GM21619 (cell line): ENCODE measurements at regions not wholly inside any gene's neighbourhood (a gene's known extent, or its start where the extent isn't known, plus 50 kb on each side); places are given as distances from the start of the nearest gene placed in this dataset.

Experiments
- ATAC-seq: cut with Tn5 transposase; IDR thresholded peaks from one replicate; pipeline ENCODE4 v1.9.1; 2021; ENCODE audit not compliant: unreplicated experiment

GRCh38 chr15:77769700-77770099 lies 137.0 kb upstream of the LINGO1 start:
- ATAC-seq: no peak

- ATAC-seq: no peak
Observed at GRCh38 chr15:77768521-77769078, 135.9 kb upstream of the LINGO1 start.

GRCh38 chr15:77768107-77768506 lies 135.4 kb upstream of the LINGO1 start:
- ATAC-seq: no peak

DNA sequence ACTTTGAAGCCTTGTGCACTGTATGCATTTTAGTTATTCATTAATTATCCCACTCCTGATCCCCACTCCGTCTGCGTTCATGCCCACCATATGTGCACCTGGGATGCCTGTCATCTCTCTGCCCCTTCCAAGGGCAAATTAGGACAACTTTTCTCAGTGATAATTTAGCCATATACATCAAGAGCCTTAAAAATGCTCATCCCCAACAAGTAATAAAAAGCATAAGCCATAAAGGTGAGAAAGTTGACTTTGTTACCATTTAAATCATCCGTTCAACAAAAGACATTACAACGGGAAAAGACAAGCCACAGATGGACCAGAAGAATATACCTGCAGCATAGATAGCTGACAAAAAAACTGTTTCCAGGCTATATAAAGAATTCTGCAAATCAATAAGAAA lies 131.4 kb upstream of the LINGO1 start:
- no peak for ATAC-seq

GRCh38 chr15:77762747-77763355 lies 130.1 kb upstream of the LINGO1 start:
- no peak for ATAC-seq

DNA sequence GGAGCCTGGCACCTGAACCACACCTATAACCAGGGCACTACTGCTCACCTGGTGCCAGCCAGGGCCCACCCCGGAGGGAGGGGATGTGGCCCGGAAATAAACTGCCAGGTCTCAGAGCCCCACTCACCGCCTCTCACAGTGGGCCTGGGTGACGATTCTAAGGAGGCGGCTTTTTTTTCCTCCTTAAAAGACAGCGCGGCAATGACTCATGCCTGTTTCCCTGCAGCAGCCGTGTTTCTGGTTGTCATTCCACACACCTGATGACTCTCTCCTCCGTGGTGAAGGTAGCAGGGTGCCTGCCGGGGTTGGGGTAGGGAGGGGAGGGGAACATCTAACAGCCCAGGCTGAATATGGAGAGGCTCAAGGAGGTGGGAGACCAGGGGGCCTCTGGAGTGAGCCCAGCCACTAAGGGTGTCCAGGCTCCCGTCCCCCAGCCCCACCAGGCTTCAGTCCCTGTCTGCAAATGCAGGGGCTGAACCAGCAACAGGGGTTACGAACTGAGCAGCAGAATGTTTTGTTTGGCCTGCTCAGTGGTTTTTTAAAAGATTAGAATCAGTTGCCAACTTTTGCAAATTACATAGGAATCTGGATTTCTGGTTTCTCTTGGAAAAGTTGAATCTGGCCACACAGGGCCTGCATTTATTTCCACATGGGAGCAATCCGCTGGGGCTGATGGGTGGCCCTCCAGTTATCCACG lies 127.3 kb upstream of the LINGO1 start:
- no peak for ATAC-seq

DNA sequence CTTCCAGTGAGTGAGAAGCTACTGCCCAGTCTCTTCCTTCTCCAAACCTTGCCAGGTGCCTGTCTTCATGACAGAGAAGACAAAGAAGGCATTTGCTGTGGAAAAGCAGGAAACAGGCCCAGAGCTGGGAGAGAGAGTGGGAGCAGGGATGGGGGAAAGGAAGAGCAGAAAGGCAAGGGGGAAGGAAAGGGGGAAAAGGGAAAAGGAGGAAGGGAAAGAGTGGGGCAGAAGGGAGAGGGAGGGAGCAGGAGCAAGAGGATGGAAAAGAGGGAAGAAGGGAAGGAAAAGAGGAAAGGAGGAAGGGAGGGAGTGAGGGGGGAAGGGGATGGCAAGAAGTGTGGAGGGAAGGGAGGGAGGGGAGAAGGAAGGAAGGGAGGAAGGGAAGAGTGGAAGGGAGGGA lies 121.2 kb upstream of the LINGO1 start:
- no peak for ATAC-seq

GRCh38 chr15:77753281-77753873 lies 120.7 kb upstream of the LINGO1 start:
- no peak for ATAC-seq

- no peak for ATAC-seq
Observed at GRCh38 chr15:77749998-77750540, 117.4 kb upstream of the LINGO1 start.

DNA sequence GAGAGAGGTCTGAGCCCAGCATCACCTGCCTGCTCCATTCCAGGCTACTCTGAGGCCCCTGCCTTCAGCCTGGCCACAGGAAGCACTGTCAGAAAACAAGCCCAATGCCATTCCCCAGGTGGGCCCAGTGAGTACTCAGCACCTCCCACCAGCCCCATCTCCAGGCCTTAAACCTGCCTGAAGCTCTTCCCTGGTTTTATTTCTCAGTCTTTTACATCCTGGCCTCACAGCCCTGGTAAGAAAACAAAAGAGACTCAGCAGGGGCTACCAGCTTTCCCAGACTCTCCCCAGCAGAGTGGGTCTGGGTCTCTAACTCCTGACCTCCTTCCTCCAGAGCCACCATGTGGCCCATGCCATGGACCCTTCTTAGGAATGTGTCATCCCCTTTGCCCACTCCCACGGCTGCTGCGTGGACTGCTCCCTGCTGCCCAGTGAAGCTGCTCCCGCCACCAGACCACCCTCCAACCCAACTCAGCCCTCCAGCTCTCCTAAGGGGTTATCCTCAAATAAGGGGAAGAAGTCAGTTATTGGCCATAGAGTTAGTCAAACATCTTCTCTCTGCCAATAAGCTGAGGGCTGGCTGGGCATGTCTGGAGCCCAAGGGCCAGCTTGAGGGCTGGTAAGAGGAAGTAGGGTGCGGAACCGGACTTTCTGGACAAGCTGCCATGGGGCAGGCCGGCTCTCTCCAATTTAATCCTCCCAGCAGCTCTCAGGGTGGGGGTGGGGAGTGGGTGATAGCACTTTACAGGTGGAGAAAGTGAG lies 116.7 kb upstream of the LINGO1 start:
- no peak for ATAC-seq

GRCh38 chr15:77748078-77749064 lies 115.7 kb upstream of the LINGO1 start:
- no peak for ATAC-seq

DNA sequence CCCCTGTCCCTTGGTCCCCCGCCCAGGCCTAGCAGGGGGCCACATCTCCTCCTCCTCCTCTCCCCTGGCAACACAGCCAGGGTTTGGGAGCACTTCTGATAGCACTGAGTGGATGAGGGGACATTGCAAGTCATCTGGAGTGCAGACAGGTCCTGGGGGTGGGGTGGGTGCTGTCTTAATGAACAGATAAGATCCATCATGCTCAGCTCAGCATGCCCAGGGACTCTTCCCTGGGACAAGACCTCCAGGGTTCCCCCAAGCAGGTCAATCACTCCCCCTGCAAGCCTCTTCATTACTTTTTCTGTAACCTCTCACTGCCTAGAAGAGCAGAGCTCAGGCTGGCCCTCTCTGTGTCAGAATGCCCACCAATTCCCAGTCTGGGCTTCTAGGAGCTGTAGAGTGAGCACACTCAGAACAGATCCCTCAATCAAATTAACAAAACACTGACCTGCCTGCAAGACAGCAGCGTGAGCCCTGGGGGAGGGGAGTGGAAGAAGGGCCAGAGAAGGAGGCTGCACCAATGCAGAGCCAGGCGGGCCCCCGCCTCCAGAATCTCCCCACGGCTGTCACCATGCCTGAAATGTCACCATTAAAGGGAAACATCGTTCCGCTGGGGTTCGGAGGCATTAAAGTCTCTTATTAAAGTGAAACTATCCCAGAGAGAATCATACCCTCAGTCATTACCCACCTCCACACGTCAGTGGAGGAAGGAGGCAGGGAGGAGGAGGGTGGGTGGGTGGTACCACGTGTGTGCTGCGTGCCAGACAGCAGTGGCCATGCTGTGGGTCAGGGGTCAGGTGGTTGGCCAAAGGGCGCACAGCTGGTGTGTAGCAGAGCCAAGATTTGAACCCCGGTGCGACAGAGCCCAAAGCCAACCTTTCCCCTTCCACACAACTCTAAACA lies 114.7 kb upstream of the LINGO1 start:
- ATAC-seq: no peak

DNA sequence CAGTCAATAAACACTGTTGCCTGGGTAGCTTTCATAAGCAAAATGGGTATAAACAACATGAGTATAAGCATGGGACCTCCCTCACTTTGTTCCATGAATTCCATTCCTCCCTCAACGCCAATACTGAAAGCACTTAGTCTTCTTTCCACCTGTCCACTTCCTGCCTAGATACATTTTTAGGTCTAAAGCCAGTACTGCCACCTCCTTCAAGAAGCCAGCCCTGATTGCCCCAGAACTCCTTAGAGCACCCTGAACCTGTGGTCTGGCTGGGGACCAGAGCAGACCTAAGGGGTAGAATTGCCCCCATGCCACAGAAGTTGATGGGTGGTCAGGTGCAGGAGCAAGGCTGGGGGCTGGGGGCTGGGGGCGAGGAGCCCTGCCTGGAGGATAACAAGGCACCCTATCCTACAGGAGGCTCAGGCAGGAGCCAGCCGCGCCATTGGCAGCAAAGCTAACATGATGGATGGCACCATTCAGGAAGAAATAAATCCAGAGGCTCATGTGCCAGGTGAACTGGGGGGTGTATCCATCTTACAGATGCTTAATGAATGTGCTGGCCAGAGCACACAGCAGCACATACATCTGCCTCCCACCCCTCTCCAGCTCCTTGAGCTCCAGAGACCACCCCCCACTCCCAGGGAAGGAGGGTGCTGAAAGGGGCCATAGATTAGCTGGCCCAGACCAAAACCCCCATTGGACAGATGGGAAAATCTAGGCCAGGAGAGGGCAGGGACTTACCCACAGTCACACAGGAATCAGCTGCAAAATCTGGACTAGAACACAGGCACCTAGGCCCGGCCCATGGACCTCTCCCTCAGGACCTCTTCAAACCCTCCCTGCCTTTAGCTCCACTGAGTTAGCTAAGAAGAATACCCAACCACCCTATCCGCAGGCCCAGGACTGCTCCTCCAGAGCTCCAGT lies 113.8 kb upstream of the LINGO1 start:
- no peak for ATAC-seq

GRCh38 chr15:77744398-77744797 lies 111.7 kb upstream of the LINGO1 start:
- ATAC-seq: no peak

- ATAC-seq: no peak
Observed at GRCh38 chr15:77742570-77742969, 109.9 kb upstream of the LINGO1 start.

DNA sequence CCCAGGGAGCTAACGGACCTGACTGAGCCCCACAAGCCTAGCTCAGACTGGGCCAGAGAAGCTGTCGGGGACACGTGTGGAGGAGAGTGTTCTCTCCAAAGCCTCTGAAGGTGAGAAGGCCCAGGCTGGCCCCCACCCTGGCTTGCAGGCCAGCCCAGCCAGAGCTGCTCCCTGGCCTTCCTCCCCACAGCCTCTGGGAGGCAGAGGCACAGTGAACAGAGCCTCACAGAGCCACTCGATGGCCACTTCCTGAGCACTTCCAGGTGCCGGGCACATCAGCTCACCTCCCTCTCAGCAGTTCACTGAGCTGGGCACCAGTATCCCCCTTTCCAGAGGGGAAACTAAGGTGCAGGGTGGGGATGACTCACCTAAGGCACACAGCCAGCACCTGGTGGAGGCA lies 109.4 kb upstream of the LINGO1 start:
- ATAC-seq: no peak

DNA sequence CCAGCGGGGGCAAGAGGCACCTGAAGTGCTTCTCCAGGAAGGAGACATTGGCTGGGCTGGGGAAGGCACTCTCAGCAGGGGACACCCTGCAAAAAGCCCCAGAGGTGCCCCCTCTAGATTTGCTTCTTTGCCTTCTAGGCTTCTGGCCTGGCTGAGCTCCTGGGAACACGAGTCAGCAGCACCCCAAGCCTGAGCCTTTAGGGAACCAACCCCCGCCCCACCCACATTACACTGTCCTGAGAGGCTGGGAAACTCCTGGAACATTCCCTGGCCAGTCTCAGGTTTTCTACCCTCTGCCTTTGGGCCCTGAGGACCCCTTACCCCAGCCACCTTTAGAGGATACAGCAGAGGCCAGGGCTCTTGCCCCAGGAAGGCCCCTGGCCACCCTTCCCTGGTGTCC lies 108.4 kb upstream of the LINGO1 start:
- no peak for ATAC-seq
